ENCODE measurements at regions not wholly inside any gene's neighbourhood (a gene's known extent, or its start where the extent isn't known, plus 50 kb on each side); places are given as distances from the start of the nearest gene placed in this dataset.
"Not testable (repeated sequence)": the region's sequence is repeated elsewhere in the genome, so short reads cannot be mapped to it uniquely, and the experiment has no call there.

GRCh38 chr4:159420162-159421057 lies 317.5 kb downstream of the RAPGEF2 start:
- H3K4me3 ChIP-seq (ENCODE audit: low read length): no peak overlapping the region
- no peak for DNase-seq (ENCODE audit: low read depth)
- TF ChIP-seq, protein P1, sequence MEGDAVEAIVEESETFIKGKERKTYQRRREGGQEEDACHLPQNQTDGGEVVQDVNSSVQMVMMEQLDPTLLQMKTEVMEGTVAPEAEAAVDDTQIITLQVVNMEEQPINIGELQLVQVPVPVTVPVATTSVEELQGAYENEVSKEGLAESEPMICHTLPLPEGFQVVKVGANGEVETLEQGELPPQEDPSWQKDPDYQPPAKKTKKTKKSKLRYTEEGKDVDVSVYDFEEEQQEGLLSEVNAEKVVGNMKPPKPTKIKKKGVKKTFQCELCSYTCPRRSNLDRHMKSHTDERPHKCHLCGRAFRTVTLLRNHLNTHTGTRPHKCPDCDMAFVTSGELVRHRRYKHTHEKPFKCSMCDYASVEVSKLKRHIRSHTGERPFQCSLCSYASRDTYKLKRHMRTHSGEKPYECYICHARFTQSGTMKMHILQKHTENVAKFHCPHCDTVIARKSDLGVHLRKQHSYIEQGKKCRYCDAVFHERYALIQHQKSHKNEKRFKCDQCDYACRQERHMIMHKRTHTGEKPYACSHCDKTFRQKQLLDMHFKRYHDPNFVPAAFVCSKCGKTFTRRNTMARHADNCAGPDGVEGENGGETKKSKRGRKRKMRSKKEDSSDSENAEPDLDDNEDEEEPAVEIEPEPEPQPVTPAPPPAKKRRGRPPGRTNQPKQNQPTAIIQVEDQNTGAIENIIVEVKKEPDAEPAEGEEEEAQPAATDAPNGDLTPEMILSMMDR (IDR thresholded peaks at IDR 0.05; ENCODE audit: insufficient read depth, low read depth, low read length, missing control alignments): no peak

DNA sequence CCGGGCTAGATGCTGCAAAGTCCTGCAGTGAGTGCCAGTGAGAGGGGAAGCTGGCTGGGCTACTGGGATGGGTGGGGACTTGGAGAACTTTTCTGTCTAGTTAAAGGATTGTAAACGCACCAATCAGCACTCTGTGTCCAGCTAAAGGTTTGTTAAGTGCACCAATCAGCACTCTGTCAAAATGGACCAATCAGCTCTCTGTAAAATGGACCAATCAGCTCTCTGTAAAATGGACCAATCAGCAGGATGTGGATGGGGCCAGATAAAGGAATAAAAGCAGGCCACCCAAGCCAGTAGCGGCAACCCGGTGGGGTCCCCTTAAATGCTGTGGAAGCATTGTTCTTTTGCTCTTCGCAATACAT lies 318.2 kb downstream of the RAPGEF2 start:
- H3K4me3 ChIP-seq (ENCODE audit: low read length); DNase-seq (ENCODE audit: low read depth): not testable (repeated sequence)

DNA sequence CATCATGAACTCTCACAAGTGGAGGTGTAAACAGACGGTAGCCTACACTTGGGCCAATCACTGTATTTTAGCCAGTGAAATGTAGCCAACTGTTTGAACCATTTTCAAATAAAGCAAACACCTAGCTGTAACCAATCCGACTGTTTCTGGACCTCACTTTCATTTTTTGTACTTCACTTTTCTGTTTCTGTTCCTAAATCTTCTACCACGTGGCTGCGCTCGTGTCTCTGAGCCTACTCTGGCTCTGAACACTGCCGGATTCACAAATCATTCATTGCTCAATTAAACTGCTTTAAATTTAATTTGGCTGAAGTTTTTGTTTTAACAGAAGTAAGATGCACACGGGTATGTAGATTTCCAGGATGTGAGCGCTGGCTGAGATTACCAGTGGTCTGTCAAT lies 319.1 kb downstream of the RAPGEF2 start:
- no peak overlapping the region for H3K4me3 ChIP-seq (ENCODE audit: low read length)
- DNase-seq (ENCODE audit: low read depth): no peak
- TF ChIP-seq, protein P1 (IDR thresholded peaks at IDR 0.05; ENCODE audit: insufficient read depth, low read depth, low read length, missing control alignments): no peak

GRCh38 chr4:159422626-159423025 lies 319.7 kb downstream of the RAPGEF2 start:
- TF ChIP-seq, protein P1 (IDR thresholded peaks at IDR 0.05; ENCODE audit: insufficient read depth, low read depth, low read length, missing control alignments): no peak
- H3K4me3 ChIP-seq (ENCODE audit: low read length): no peak overlapping the region
- DNase-seq (ENCODE audit: low read depth): peak; percentile 57

GRCh38 chr4:159425737-159426305 lies 322.9 kb downstream of the RAPGEF2 start:
- TF ChIP-seq, protein P1 (IDR thresholded peaks at IDR 0.05; ENCODE audit: insufficient read depth, low read depth, low read length, missing control alignments): no peak
- DNase-seq (ENCODE audit: low read depth): no peak
- no peak overlapping the region for H3K4me3 ChIP-seq (ENCODE audit: low read length)

- TF ChIP-seq, protein P1 (IDR thresholded peaks at IDR 0.05; ENCODE audit: insufficient read depth, low read depth, low read length, missing control alignments): no peak
- H3K4me3 ChIP-seq (ENCODE audit: low read length): no peak overlapping the region
Observed at GRCh38 chr4:159428293-159428692, 325.4 kb downstream of the RAPGEF2 start.

GRCh38 chr4:159428975-159429692 lies 326.3 kb downstream of the RAPGEF2 start:
- TF ChIP-seq, protein P1 (IDR thresholded peaks at IDR 0.05; ENCODE audit: insufficient read depth, low read depth, low read length, missing control alignments): no peak

More at GRCh38 chr4:159428293-159428692, 325.4 kb downstream of the RAPGEF2 start:
- no peak for DNase-seq (ENCODE audit: low read depth)

More at GRCh38 chr4:159428975-159429692, 326.3 kb downstream of the RAPGEF2 start:
- H3K4me3 ChIP-seq (ENCODE audit: low read length): no peak overlapping the region
- DNase-seq (ENCODE audit: low read depth): no peak
